ENCODE measurements at regions not wholly inside any gene's neighbourhood (a gene's known extent, or its start where the extent isn't known, plus 50 kb on each side); places are given as distances from the start of the nearest gene placed in this dataset.

DNA sequence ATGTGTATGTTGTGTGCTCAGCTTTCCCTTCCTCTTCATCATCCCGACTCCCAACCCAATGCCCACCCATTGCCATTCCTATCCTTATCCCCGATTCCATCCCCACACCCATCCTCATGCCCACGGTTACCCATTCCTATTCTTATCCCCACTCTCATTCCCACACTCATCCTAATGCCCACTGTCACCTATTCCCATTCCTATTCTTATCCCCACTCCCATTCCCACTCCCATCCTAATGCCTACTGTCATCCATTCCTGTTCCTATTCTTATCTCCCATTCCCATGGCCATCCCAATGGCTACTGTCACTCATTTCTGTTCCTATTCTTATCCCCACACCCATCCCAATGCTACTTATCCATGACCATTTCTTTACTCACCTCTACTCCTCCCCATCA lies 254.1 kb downstream of the DHX35 start:
- no peak for DNase-seq (ENCODE audit: low spot score)

DNA sequence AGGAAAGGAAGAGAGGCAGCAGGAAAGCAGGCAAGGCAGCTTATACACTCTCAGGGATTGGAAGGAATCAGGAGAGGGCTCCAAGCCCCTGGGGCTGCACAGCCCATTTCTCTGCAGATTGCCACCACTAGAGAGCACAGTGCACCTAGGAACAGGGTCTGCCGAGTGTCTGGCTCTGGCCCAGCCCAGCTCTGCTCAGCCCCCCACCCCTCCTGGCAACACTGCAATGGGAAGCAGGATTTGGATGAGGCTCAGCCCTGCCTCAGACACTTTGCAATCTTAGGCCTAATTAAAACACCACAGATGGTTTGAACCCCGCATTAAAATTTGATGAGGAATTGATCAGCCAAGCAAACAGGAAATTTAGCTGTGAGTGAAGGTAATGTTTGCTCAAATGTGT lies 252.7 kb downstream of the DHX35 start:
- DNase-seq (ENCODE audit: low spot score) = no peak

DNA sequence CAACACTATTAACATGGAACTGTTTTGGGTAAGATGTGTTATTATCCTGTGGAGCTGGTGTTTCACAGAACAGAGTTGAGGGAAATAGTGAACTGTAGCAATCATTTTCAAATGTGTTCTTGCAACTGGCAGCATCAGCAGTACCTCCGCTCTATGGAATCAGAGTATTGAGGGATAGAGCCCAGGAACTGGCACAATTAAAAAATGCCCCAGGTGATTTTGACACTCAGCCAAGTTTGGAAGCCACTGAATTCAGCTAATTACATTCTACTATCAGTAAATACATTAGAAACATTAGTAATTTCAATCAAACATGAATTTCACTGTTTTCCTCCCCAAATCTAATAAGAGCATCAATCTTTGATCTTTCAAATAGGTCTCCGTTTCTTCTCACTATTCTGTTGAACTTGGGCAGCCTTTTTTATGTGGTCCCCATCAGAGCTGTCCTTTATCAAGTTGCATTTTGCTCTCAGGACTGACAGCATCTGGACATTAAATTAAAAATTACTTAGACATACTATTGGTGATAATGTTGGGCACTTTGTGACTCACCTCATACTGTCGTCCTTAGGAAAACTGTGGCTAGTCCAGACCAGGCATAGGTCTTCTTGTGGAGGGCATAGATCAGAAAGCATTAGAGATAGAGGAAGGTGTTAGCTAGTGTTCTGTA lies 251.5 kb downstream of the DHX35 start:
- DNase-seq (ENCODE audit: low spot score) = no peak

DNA sequence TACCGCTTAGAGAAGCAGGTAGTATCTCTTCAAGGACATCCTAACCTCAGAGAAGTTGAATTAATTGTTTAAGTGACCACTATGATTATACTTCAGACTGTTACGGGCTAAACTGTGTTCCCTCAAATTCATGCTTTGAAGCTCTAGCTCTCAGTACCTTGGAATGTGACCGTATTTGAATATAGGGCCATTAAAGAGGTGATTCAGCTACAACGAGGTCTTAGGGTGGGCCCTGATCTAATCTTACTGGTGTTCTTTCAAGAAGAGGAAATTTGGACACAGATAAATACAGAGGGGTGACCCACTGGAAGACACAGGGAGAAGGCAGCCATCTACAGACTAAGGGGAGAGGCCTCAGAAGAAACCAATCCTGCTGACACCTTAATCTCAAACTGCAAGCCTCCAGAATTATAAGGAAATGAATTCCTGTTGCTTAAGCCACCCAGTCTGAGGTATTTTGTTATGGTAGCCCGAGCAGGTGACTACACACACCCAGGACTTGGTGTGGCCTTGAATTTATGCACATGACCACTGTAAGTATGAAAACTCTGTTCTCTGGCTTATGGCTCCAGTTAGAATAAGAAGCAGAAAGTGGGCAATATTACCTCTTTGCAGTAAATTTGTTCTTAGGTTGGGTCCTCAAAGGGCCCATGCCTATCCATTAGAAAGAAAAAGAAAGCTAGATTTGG lies 249.1 kb downstream of the DHX35 start:
- DNase-seq (ENCODE audit: low spot score) = no peak

DNA sequence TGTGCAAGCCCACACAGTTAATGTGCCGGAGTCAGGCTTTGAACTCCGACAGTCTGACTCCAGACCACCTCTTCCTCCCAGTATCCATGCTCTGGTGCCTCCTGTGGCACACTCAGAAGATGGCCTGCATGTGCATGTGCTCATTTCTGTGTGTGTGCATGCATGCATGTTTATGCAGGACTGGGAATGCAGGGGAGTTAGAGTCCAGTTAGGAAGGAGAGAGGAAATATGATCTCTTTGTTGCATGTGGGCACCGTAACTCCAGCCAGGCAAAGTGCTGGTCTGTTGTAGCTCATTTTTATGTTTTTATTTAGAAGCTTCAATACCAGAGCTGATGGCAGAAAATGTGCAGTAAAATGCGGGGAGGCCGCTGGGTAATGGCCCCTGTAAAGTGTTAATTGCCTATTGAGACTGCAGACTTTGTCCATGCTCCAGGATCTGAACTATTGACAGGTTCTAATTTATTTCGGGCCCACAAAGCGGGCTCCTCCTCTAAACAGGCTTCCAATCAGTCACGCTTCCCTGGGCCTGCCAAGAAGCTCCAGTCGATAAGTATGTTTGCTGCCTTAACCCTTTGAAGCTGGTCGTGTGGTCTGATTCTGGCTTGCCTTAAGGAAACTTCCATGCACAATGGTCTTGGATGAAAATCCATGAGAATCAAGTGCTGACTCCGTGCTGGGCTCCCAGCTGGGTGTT lies 248.3 kb downstream of the DHX35 start:
- no peak for DNase-seq (ENCODE audit: low spot score)

DNA sequence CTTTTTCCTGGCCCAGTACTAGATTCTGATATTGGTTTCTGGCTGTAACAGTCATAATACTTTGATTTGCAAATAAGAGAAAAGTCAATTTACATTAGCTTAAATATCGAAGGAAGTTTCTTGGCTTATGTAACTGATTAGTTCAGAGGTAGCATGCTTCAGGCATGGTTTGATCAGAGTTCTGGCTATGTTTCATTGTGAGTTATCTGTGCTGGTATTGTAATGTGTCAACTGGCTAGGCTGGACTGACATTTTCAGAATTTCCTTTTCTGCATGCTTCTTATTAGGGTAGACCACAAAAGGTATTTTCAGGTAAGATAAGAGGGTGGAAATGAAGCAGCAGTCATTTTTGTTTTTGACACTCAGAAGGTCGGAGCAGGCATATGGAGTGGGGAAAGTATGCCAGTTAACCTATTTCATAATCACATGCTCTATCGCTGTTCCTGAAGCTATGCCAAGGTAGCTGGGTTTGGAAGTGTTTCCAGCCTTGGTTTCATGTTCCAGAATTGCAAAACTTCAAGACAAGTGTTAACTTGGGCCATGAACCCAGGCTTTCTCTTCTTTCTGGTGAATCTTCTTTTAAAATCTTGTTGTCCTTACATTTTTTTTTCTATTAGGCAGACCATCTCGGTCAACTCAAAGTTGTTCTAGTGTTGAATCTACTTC lies 244.9 kb downstream of the DHX35 start:
- DNase-seq (ENCODE audit: low spot score) = no peak

DNA sequence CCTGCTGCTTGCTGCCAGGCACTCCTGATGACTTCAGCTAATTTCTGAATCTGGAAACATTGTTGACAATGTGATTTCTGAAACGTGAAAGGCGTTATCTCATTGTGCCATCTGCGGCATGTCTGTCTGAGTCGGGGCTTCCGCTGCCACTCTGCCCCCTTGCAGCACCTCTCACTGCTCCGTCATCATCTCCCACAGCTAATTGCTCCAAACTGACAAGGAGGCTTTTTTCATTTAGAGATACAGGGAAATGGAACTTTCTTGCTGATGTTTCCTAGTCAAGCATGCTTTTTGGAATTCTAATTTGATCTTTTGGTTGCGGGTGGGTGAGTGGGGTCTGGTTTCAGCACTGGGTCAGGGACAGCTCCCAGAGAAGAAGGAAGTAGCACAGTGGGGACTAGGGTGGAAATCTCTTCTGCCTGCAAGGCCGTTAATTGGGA lies 233.5 kb downstream of the DHX35 start:
- no peak for DNase-seq (ENCODE audit: low spot score)

DNA sequence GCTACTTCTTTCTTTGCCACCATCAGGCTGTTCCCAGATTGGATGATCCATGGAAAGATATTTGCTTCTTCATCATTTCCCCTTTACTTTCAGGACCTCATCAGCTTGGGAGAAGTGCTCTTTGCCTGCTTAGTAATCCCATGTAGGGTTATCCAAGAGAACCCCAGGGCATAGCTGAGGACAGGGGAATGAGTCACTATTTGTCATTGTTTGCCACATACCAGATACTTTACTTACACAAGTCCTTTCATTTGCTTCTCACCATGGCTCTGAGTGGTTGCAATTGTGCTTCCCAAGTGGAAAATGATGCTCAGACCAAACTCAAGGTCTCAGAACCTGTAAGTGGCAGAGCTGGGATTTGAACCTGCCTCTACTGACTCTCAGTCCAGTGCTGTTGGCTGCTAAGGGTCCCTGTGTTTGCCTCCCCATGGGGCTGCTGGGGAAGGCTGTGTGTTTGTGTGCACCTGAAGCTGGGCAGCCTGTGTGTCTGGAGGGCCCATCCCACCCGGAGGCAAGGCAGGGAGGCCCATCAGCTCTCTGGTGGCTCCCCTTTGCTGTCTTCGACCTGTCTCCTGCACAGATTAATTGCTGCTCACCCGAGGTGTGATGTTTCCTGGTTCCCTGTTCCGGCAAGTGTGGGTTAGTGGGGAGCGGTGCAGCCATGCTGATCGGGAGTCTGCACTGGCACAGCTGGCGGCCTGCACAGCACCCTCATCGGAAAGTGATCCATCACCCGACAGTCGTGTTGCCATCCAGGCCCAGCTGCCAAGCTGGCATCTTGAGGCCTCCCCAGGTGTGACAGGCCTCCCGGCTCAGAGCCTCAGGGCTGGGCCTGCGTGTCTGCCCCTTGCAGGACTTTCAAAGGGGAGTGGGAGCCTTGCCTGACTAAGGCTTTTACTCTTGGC lies 228.8 kb downstream of the DHX35 start:
- no peak for DNase-seq (ENCODE audit: low spot score)

DNA sequence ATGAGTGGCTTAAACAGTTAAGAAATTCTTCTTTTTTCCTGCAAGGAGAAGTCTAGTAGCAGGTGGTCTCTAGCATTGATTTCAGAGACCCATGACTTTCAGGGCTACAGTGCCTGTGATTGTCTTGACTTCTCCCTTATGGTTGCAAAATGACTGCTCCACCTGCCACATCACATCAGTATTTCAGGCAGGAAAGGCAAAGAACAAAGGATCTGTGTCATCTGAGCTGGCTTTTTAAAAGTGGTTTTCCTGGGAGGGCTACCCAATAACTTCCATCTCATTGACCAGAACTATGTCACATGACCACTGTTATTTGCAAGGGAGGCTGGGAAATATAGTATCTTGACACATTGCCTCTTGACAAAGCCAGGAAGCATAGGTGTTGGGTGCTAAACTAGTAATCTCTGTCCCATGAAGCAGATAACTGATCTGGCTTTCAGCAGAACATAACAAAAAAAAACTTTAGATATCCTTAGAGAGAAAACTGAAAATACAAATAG lies 226.2 kb downstream of the DHX35 start:
- DNase-seq (ENCODE audit: low spot score) = no peak

DNA sequence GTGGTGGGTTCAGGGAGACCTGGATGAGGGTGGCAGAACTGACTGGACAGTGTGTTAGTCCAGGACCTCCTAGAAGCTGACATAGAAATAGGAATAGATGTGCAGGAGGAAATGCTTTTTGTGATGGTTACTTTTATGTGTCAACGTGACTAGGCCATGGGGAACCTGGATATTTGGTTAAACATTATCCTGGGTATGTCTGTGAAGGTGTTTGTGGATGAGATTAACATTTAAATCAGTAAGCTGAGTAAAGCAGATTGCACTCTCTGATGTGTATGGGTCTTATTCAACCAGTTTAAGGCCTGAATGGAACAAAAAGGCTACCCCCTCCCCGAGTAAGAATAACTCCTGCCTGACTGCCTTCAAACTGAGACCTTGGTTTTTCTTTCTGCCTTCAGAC lies 219.3 kb downstream of the DHX35 start:
- no peak for DNase-seq (ENCODE audit: low spot score)

DNA sequence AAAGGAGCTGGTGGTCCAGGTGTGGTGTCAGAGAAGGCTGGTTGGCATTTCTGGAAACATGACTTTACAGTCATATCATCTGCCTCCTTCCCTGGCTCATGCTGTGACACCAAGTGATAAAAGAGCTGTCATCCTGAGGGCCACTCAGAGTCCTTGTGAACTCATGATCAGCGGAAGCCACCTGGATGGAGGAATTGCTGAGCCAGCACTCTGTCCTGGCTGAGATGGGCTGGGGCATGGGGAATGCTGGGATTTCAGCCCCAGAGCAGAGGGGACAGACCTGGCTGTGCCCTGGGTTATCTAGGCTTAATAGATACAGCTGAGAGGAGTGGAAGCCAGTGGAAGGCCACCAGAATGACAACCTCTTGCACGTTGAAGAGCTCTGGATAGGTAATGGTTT lies 214.3 kb downstream of the DHX35 start:
- no peak for DNase-seq (ENCODE audit: low spot score)

DNA sequence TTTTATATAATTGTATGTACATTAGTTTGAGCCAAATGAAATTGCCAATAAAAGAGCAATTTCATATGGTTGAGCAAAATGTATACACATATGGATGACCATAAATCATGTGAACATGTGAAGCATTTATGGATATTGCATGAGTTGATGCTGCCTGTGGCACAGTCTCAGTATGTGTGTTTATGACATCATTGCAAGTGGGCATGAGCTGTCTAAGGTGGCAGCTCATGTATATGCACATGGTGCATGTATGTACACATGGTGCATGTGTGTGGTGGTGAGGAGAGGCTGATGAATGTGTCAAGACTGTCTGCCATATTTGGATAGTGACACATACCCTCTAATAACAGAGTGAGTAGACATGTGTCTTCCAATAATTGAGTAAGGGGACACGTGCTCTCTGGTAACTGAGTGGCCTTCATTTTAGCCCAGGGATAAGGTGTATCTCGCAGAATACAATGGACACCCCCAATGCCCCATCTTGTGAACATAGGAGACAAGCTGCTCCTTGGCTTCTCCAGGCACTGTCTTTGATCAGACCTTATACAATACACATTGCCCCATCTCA lies 208.8 kb downstream of the DHX35 start:
- DNase-seq (ENCODE audit: low spot score) = no peak

DNA sequence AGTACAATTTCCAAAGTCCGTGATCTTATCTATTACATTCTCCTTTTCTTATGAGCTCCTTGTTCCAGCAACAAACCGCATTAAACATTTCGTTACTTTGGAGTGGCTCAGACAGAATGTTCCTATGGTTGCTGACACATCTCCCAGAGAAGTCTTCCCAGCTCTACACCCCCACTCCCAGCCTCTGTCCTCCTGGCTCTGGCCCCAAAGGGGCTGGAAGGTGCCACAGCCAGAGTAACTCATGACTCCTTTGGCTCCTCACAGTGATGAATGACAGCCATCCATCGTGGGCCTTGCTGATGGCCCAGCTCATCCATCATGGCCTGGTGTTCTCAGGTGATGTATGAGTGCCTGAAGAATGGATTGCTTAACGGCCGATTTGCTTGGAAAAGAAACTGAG lies 203.0 kb downstream of the DHX35 start:
- no peak for DNase-seq (ENCODE audit: low spot score)

DNA sequence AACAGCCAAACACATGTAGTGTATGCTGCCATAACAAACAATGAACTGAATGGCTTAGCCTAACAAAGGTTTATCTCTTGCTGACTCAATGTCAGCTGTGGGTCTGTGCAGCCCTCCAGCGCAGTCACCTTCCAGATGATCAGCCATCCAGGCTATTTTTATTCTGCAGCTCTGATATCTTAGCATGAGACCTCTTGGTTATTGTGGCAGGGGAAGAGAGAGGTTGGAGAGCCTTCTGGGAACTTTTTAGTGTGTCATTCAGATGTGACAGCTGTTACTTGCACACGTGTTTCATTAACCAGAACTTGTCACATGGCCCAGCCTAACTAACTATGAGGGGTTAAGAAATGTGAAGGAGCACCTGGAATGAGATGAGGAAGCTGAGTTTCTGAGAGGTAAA lies 202.5 kb downstream of the DHX35 start:
- DNase-seq (ENCODE audit: low spot score) = no peak

DNA sequence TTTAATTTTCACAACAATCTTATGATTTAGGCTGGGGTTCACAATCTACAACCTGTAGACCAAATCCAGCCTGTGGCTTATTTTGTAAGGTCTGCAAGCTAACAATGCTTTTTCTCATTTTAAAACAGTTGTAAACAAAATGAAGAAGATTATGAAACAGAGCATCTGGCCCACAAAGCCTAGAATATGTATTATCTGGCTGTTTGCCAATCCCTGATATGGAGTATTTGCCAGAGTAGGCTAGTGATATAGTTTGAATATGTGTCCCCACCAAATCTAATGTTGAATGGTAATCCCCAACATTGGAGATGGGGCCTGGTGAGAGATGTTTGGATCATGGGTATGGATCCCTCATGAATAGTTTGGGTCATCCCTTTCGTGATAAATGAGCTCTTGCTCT lies 201.8 kb downstream of the DHX35 start:
- DNase-seq (ENCODE audit: low spot score) = no peak

DNA sequence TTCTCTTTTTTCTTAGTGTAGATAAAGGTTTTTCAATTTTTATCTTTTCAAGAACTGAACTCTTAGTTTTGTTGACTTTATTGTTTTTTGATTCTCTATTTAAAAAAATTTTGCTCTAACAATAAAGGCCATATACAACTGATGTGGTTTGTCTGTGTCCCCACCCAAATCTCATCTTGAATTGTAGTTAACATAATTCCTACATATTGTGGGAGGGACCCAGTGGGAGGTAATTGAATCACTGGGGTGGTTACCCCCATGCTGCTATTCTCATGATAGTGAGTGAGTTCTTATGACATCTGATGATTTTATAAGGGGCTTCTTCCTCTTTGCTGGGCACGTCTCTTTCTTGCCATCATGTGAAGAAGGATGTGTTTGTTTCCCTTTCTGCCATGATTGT lies 199.8 kb downstream of the DHX35 start:
- DNase-seq (ENCODE audit: low spot score) = no peak

DNA sequence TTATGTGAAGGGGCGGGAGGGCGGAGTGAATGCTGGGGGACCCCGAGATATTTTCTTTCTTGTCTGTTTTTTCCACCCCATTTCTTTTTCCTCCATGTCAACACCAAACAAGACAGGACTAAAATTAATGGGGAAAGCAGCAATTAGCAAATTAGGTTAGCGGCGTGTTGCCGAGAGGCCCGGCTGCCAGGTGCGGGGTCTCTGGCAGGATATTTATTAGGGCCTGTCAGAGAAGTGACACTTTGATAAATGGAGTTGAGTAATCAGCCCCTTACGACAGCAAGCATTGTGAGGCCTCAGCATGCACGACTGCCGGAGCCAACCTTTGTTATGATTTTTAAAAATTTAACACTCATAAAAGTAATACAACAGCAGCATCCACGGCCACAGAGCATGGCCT lies 193.8 kb downstream of the DHX35 start:
- no peak for DNase-seq (ENCODE audit: low spot score)

DNA sequence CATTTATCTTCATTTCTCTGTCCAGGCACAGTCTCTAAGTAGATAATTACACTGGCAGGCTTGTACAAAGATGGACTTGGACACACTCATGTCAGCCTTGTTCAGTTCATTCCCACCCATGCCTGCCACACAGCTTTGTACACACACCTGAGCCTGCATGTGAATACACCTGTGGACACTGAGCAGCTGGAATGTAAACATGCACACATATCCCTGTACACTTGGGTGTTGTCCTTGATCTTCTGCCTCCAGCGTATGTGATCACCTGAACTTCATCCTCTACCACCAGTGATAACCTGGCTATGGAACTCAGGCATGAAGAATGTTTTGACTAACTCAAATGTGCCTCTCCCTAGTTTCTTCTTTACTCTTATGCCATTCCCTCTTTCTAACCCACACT lies 190.6 kb downstream of the DHX35 start:
- DNase-seq (ENCODE audit: low spot score) = no peak

DNA sequence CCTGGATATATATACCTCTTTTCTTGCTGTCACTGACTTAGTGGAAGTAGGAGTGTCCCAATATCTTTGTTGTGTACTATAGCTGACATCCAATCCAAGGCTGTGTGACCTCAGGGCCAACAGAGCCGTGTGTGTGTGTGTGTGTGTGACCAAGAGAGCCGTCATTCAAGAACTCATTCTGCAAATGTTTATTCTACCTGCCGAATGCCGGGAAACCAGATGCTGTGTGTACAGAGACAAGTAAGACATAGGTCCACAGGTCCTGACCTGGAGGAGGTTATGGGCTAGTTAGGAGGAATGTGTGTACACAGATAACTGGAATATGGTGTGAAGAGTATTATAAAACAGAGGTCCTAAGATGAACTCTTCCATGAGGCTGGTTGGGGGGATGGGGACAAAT lies 190.0 kb downstream of the DHX35 start:
- no peak for DNase-seq (ENCODE audit: low spot score)

DNA sequence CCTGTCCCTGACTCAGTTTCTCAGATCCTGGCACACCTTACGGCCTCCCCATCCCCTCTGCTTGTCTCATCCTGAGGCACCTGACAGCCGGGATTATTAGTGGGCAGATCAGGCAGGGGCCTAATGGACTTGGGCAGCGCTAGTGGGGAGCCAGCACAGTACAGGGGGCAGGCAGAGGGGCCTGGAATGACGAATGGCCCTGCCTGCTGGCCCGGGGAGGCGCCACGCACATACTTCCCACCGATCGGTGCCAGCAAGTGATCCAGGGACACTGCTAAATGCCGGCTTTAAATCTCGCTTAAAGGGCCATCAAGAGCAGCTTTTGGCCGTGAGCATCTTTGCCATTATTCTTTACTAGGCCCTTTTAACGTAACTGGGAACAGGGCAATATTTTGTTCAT lies 188.4 kb downstream of the DHX35 start:
- DNase-seq (ENCODE audit: low spot score) = no peak

DNA sequence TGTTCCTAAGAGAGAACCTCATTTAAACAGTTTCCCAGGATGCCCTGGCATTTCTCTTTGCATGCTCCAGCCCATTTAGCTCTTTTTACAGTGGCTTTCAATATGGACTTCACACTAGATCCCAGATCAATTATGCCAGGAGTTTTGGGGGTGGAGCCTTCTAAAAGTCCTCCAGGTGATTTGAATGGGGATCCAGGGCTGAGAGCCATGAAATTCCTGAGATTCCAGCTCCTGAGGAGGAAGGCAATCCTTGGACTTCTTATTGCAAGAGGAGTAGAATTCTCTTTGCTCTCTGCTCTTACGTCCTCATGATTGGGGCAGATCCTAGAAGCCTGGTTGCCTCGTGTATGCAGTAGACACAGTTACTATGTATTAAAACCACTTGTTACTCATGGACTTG lies 184.2 kb downstream of the DHX35 start:
- no peak for DNase-seq (ENCODE audit: low spot score)
